Stimulated activated CD4-positive, alpha-beta T cell treated with anti-CD3 and anti-CD28 coated beads, Interleukin-4, amount 100 ng/mL, for 4 hours (primary cell): ENCODE measurements at regions not wholly inside any gene's neighbourhood (a gene's known extent, or its start where the extent isn't known, plus 50 kb on each side); places are given as distances from the start of the nearest gene placed in this dataset.
"Not testable (repeated sequence)": the region's sequence is repeated elsewhere in the genome, so short reads cannot be mapped to it uniquely, and the experiment has no call there.

Experiments used
- DNase-seq, 2 experiments: peaks; one replicate each; pipeline ENCODE4 v3.0.0-alpha.2; 2020

- DNase-seq, result not testable (repeated sequence)
These were observed 212.3 kb upstream of the LRRC61 start for GRCh38 chr7:150110882-150111281.

GRCh38 chr7:150111373-150112139, 211.6 kb upstream of the LRRC61 start:
- not testable (repeated sequence) for DNase-seq

- not testable (repeated sequence) for DNase-seq
These were observed 209.9 kb upstream of the LRRC61 start for GRCh38 chr7:150113301-150113700.

GRCh38 chr7:150114591-150114990, 208.6 kb upstream of the LRRC61 start:
- DNase-seq, result not testable (repeated sequence)

- DNase-seq, result not testable (repeated sequence)
These were observed 203.2 kb upstream of the LRRC61 start for GRCh38 chr7:150119966-150120365.

- not testable (repeated sequence) for DNase-seq
These were observed 197.3 kb upstream of the LRRC61 start for GRCh38 chr7:150125831-150126230.

GRCh38 chr7:150134451-150134850, 188.7 kb upstream of the LRRC61 start:
- DNase-seq, result not testable (repeated sequence)

- not testable (repeated sequence) for DNase-seq
These were observed 187.4 kb upstream of the LRRC61 start for GRCh38 chr7:150135620-150136190.

- DNase-seq, result not testable (repeated sequence)
These were observed 183.3 kb upstream of the LRRC61 start for GRCh38 chr7:150139840-150140239.

GRCh38 chr7:150141525-150142345, 181.4 kb upstream of the LRRC61 start:
- DNase-seq, result not testable (repeated sequence)

- not testable (repeated sequence) for DNase-seq
These were observed 177.0 kb upstream of the LRRC61 start for GRCh38 chr7:150146124-150146523.

- not testable (repeated sequence) for DNase-seq
These were observed 175.6 kb upstream of the LRRC61 start for GRCh38 chr7:150147524-150147923.

- DNase-seq, result not testable (repeated sequence)
These were observed 167.1 kb upstream of the LRRC61 start for GRCh38 chr7:150156015-150156414.

- not testable (repeated sequence) for DNase-seq
These were observed 164.5 kb upstream of the LRRC61 start for GRCh38 chr7:150158696-150159095.

GRCh38 chr7:150169515-150169914, 153.6 kb upstream of the LRRC61 start:
- DNase-seq, result not testable (repeated sequence)

GRCh38 chr7:150169943-150170490, 153.1 kb upstream of the LRRC61 start:
- not testable (repeated sequence) for DNase-seq

GRCh38 chr7:150183602-150184001, 139.6 kb upstream of the LRRC61 start:
- not testable (repeated sequence) for DNase-seq

- not testable (repeated sequence) for DNase-seq
These were observed 133.2 kb upstream of the LRRC61 start for GRCh38 chr7:150189963-150190362.

- not testable (repeated sequence) for DNase-seq
These were observed 130.6 kb upstream of the LRRC61 start for GRCh38 chr7:150192541-150192940.

GRCh38 chr7:150193866-150194265, 129.3 kb upstream of the LRRC61 start:
- DNase-seq, result not testable (repeated sequence)
